Activated T-cell treated with anti-CD3 and anti-CD28 coated beads, Interleukin-2, amount 50 U/mL, for 72 hours (primary cell): ENCODE measurements at regions not wholly inside any gene's neighbourhood (a gene's known extent, or its start where the extent isn't known, plus 50 kb on each side); places are given as distances from the start of the nearest gene placed in this dataset.

Experiments used
- ATAC-seq, 2 donors: fragments of 150-1000 bp; cut with Tn5 transposase; replicated peaks in 1 of 2; 2 replicates each; pipeline ENCODE4 v1.10.0; 2021; ENCODE audit warnings: moderate library complexity in 2 of 2, mild to moderate bottlenecking in 1 of 2
- DNase-seq, 2 donors: peaks; one replicate each; pipeline ENCODE4 v3.0.0; 2021 to 2022; ENCODE audit warnings: mixed read lengths in 1 of 2
- H3K27ac Mint-ChIP-seq: one replicate; pipeline ENCODE4 v1.8.0; 2022; ENCODE audit warnings: mild to moderate bottlenecking, moderate library complexity, mixed read lengths
- H3K27me3 Mint-ChIP-seq: one replicate; pipeline ENCODE4 v1.8.0; 2022; ENCODE audit warnings: low read depth, mixed read lengths
- H3K36me3 Mint-ChIP-seq, 2 donors: one replicate each; pipeline ENCODE4 v1.8.0; 2022; ENCODE audit warnings: mixed read lengths in 2 of 2, mild to moderate bottlenecking in 1 of 2; ENCODE audit not compliant: insufficient read depth in 2 of 2
- H3K4me1 Mint-ChIP-seq: one replicate; pipeline ENCODE4 v1.8.0; 2022; ENCODE audit warnings: low read depth, mixed read lengths
- H3K4me3 Mint-ChIP-seq, 2 donors: one replicate each; pipeline ENCODE4 v1.8.0; 2022; ENCODE audit warnings: mild to moderate bottlenecking in 2 of 2, mixed read lengths in 2 of 2, moderate library complexity in 2 of 2
- H3K9me3 Mint-ChIP-seq, 2 donors: one replicate each; pipeline ENCODE4 v1.8.0; 2022; ENCODE audit warnings: mixed read lengths in 2 of 2

DNA sequence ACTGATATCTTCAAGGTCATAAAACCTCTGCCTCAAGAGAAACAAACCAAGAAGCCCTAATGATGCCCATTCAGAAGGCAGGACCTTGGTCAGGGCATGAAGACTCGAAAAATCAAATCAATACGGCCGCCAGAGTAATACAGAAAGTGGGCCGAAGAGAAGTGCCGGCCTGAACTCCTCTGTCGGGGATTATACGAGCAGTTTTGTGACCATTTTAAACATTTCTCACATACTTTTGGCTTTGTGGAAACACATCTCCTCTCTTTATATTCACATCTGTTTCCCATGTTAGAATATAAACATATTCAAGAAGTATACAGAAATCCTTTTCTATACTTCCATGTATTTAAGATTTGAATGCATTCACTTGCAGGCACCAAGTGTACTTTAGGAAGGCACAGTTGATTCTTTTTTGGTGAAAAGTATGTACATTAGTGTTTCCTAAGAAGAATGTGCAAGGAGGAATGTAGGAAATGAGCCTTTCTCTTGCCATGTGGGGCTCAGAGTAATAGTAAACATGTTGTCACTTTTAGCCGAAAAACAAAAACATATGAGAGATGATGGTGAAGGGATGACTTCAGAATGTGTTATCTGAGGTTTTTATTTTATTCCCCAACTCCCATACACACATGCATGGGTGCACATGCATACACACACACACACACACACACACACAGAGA is 707.9 kb upstream of the ID2 start:
- H3K4me3 Mint-ChIP-seq = no peak overlapping the region
- DNase-seq (no peak), ATAC-seq (no peak)
- peaks cover 0 to 3% of the 10 kb centered on the region in 2 donors for H3K9me3 Mint-ChIP-seq
- H3K27me3 Mint-ChIP-seq = peaks cover 30% of the 10 kb centered on the region
- no peak overlapping the region for H3K27ac Mint-ChIP-seq
- peaks cover 8% of the 10 kb centered on the region for H3K4me1 Mint-ChIP-seq
- H3K36me3 Mint-ChIP-seq = peaks cover 0 to 2% of the 10 kb centered on the region in 2 donors

GRCh38 chr2:7974936-7975335 is 706.9 kb upstream of the ID2 start:
- DNase-seq (no peak), ATAC-seq (no peak)
- Mint-ChIP-seq H3K27me3 (peaks cover 30% of the 10 kb centered on the region), H3K27ac (no peak overlapping the region), H3K4me1 (peaks cover 14% of the 10 kb centered on the region), H3K36me3 (peaks cover 0 to 2% of the 10 kb centered on the region in 2 donors), H3K9me3 (peaks cover 0 to 3% of the 10 kb centered on the region in 2 donors), H3K4me3 (no peak overlapping the region)

DNA sequence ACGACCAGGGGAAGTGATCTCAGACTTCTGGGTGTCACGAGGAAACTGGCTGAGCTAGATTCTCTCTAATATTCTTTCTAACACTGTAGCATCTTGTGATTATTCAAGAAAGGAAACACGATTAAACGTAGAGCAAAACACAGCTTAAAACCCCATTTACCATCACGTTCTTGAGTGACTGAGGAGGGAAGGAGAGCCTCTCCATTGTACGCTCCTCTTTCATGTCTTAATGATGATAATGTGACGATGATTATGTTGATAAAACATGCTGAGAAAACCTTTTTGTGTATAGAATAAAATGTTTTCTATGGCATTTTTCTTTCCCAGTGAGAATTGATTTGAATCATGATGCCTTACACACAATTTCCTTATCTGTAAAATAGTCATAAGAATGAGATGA is 705.6 kb upstream of the ID2 start:
- Mint-ChIP-seq H3K4me1 (peaks cover 14% of the 10 kb centered on the region), H3K9me3 (peaks cover 0 to 3% of the 10 kb centered on the region in 2 donors), H3K27me3 (peaks cover 30% of the 10 kb centered on the region), H3K4me3 (no peak overlapping the region), H3K36me3 (peaks cover 0 to 2% of the 10 kb centered on the region in 2 donors), H3K27ac (no peak overlapping the region)
- DNase-seq = no peak
- no peak for ATAC-seq

GRCh38 chr2:7977981-7978380 is 703.9 kb upstream of the ID2 start:
- Mint-ChIP-seq H3K4me3 (peak overlapping the region in 1 of 2 donors; percentile 42), H3K27ac (peak overlapping the region; percentile 16), H3K4me1 (peaks cover 22% of the 10 kb centered on the region), H3K9me3 (peaks cover 1 to 4% of the 10 kb centered on the region in 2 donors), H3K27me3 (peaks cover 22% of the 10 kb centered on the region), H3K36me3 (peaks cover 6 to 14% of the 10 kb centered on the region in 2 donors)
- no peak for DNase-seq
- peak in 1 of 2 donors; percentile 43 for ATAC-seq

DNA sequence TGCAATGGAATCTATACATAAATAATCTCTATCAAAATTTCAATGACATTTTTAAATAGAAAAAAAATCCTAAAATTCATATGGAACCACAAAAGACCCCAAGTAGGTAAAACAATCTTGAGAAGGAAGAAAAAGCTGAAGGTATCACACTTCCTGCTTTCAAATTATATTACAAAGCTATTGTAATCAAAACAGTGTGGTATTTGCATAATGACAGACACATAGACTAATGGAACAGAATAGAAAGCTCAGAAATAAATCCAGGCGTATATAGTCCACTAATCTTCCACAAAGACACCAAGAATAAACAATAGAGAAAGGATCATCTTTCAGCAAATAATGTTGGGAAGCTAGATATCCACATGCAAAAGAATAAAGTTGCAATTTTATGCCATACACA is 699.8 kb upstream of the ID2 start:
- Mint-ChIP-seq H3K4me3 (no peak overlapping the region), H3K9me3 (peaks cover 6 to 7% of the 10 kb centered on the region in 2 donors), H3K4me1 (peaks cover 48% of the 10 kb centered on the region), H3K27ac (no peak overlapping the region), H3K27me3 (peaks cover 12% of the 10 kb centered on the region), H3K36me3 (peaks cover 16 to 28% of the 10 kb centered on the region in 2 donors)
- ATAC-seq (no peak), DNase-seq (no peak)

DNA sequence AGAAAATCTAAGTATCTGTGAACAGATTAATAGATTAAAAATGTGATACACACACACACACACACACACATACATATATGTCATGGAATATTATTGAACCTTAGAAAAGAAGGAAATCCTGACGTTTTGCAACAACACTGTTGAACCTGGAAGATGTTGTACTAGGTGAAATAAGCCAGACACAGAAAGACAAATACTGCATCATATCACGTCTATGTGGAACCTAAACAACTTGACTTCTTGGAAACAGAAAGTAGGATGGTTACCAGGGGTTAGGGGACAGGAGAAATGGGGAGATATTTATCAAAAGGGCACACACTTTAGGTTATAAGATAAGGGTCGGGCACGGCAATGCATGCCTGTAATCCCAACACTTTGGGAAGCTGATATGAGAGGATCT is 698.4 kb upstream of the ID2 start:
- peaks cover 16 to 28% of the 10 kb centered on the region in 2 donors for H3K36me3 Mint-ChIP-seq
- ATAC-seq = no peak
- H3K27ac Mint-ChIP-seq = peak overlapping the region; percentile 43

DNA sequence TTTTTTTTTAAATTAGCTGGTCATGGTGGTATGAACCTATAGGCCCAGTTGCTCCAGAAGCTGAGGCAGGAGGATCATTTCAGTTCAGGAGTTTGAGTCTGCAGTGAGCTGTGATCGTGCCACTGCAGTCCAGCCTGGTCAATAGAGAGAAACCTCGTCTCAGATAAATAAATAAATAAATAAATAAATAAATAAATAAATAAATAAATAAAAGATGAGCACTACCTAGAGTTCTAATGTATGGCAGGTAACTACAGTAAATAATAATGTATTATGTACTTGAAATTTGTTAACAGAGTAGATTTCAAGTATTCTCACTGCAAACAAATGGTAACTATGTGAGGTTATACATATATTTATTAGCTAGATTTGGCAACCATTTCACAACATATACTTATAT is 697.9 kb upstream of the ID2 start:
- H3K9me3 Mint-ChIP-seq = peaks cover 6 to 7% of the 10 kb centered on the region in 2 donors
- no peak overlapping the region for H3K4me3 Mint-ChIP-seq
- H3K4me1 Mint-ChIP-seq = peaks cover 41% of the 10 kb centered on the region
- no peak for DNase-seq
- peaks cover 16 to 28% of the 10 kb centered on the region in 2 donors for H3K36me3 Mint-ChIP-seq
- H3K27ac Mint-ChIP-seq = no peak overlapping the region
- H3K27me3 Mint-ChIP-seq = no peaks in the 10 kb centered on the region
- ATAC-seq = no peak

More for the DNA sequence above, 698.4 kb upstream of the ID2 start:
- Mint-ChIP-seq H3K4me1 (peaks cover 45% of the 10 kb centered on the region), H3K4me3 (peak overlapping the region in 1 of 2 donors; percentile 8), H3K27me3 (peaks cover 3% of the 10 kb centered on the region), H3K9me3 (peaks cover 6 to 7% of the 10 kb centered on the region in 2 donors)
- DNase-seq = no peak

DNA sequence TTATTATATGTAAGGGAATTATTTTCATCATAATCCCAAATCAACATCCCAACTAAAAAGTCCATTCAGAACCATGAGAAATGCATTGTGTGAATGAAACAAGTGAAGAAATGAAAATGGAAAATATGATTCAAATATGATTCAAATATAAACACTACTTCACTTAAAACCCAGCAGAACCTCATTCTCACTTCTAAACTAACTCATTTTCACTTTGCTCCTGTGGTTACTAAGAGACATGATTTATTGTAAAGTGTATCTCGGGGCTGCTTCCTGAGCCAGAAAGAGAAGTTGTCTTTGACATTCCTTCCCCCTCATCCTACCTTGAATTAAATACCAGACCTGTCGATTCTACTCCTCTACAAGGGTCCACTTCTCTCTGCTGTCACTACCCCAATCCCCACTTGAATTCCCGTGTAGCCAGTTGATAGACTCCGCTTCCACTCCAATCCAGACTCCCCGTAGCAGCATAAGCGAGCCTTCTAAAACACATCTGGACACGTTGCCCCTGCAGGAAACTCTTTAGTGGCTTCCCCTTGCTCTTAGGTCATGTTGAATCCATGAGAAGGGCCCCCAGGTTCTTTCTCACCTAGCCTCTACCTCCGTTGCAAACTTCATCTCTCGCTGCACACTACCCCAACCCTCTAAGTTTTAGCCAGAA is 697.0 kb upstream of the ID2 start:
- ATAC-seq (peak; percentile 94 to 97), DNase-seq (peak; percentile 8 to 22)
- peaks cover 16 to 28% of the 10 kb centered on the region in 2 donors for H3K36me3 Mint-ChIP-seq
- H3K27me3 Mint-ChIP-seq = no peaks in the 10 kb centered on the region
- H3K4me1 Mint-ChIP-seq = peaks cover 34% of the 10 kb centered on the region
- H3K27ac Mint-ChIP-seq = peak overlapping the region; percentile 87
- H3K9me3 Mint-ChIP-seq = peaks cover 6 to 7% of the 10 kb centered on the region in 2 donors
- H3K4me3 Mint-ChIP-seq = peak overlapping the region; percentile 59 to 61

- peaks cover 34% of the 10 kb centered on the region for H3K4me1 Mint-ChIP-seq
- H3K4me3 Mint-ChIP-seq = no peak overlapping the region
- H3K27me3 Mint-ChIP-seq = peaks cover under 1% of the 10 kb centered on the region
- no peak for DNase-seq
- no peak for ATAC-seq
- peaks cover 6 to 7% of the 10 kb centered on the region in 2 donors for H3K9me3 Mint-ChIP-seq
- H3K27ac Mint-ChIP-seq = no peak overlapping the region
- peaks cover 16 to 30% of the 10 kb centered on the region in 2 donors for H3K36me3 Mint-ChIP-seq
Observed at GRCh38 chr2:7986431-7986830, 695.4 kb upstream of the ID2 start.

DNA sequence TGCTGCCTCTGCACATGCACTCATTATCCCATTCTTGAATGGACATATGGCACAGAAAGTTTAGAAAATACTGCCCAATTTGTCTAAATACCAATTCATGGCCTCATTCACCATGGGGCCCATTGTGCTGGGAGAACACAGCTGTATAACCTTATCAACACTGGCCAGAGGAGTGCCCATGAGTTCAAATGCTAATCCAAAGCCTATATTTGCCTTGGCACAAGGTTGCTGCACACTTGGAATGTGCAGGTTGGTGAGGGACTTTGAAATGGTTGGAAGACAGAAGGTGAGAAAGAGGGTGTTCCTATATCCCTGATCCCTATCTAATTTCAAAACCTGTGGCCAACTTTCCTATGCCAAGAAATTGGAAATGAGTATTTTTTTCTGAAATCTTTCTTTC is 693.9 kb upstream of the ID2 start:
- ATAC-seq (no peak), DNase-seq (no peak)
- Mint-ChIP-seq H3K36me3 (peaks cover 13 to 17% of the 10 kb centered on the region in 2 donors), H3K27me3 (peaks cover 13% of the 10 kb centered on the region), H3K4me3 (no peak overlapping the region), H3K4me1 (peaks cover 26% of the 10 kb centered on the region), H3K9me3 (peaks cover 2 to 9% of the 10 kb centered on the region in 2 donors), H3K27ac (no peak overlapping the region)

- peaks cover 22% of the 10 kb centered on the region for H3K4me1 Mint-ChIP-seq
- H3K9me3 Mint-ChIP-seq = peaks cover under 1 to 8% of the 10 kb centered on the region in 2 donors
- no peak for ATAC-seq
- no peak overlapping the region for H3K4me3 Mint-ChIP-seq
- DNase-seq = no peak
- peaks cover 12 to 14% of the 10 kb centered on the region in 2 donors for H3K36me3 Mint-ChIP-seq
- H3K27ac Mint-ChIP-seq = no peak overlapping the region
- peaks cover 13% of the 10 kb centered on the region for H3K27me3 Mint-ChIP-seq
Observed at GRCh38 chr2:7988440-7988839, 693.4 kb upstream of the ID2 start.

DNA sequence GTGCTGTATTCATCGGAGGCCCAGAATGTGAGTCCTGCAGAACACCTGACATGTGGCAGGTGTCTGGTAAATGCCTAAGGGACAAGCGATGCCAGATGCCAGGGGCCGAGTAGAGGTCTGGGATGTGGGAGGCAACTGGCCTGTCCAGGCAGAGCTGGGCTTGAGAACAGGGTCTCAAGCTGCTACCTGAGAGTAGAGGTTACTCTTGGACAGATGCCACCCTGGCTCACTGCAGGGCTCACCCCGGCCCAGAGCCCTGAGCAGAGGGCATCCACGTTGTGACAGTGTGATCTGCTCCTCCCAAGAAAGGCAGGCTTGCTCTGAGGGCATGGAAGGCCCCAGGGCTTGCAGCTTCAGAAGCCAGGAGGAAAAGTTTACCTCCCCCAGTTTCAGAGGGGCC is 692.0 kb upstream of the ID2 start:
- Mint-ChIP-seq H3K27me3 (peaks cover 13% of the 10 kb centered on the region), H3K27ac (no peak overlapping the region), H3K4me1 (peaks cover 12% of the 10 kb centered on the region), H3K9me3 (peaks cover 0 to 5% of the 10 kb centered on the region in 2 donors), H3K4me3 (no peak overlapping the region), H3K36me3 (peaks cover 8% of the 10 kb centered on the region in 2 donors)
- DNase-seq = no peak
- ATAC-seq = no peak
